NCI-H2171 treated with DMSO at 0.1 percent for 48 hours (cell line): ENCODE measurements at regions not wholly inside any gene's neighbourhood (a gene's known extent, or its start where the extent isn't known, plus 50 kb on each side); places are given as distances from the start of the nearest gene placed in this dataset.
"Not testable (repeated sequence)": the region's sequence is repeated elsewhere in the genome, so short reads cannot be mapped to it uniquely, and the experiment has no call there.

ENCODE experiments used
- DNase-seq: peaks from one replicate; lab custom pipeline; 2025; lab: John Stamatoyannopoulos, UW

DNA sequence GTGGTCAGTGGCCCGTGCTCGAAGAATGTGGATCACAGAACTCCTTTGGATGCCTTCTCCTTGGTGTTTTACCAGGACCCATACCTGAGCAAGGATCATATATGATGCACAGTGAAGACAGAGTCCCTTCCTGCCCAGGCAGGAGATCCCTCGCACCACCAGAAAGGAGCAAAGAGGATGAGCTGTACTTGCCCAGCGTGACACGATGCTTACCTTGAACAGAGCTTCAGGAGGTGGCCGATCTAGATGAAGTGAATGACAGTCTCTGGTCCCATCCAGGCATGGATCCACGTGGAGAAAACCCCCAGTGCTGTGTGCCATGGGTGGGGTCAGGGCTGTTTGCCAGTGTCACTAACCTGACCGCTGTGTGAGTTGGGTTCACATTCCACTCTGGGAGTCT is 455.4 kb downstream of the GADD45G start:
- DNase-seq: no peak

DNA sequence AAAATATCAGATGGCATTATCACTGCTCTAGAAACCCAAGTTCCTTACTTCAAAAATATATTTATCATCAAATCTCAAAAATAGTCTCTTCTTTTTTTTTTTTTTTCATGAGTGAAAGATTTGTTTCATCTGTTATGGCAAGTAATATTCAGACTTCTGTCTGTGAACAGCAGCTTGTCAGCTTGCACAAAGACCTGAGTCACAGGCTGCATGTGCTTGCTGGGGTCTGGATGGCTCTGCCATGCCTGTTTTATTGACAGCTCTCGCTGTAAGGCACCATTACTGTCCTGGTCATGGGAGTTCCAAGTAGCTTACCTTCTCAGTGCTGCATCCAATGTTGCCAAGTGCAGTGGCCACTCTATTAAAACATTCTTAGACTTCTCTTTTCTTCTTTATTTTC is 456.4 kb downstream of the GADD45G start:
- DNase-seq: no peak

DNA sequence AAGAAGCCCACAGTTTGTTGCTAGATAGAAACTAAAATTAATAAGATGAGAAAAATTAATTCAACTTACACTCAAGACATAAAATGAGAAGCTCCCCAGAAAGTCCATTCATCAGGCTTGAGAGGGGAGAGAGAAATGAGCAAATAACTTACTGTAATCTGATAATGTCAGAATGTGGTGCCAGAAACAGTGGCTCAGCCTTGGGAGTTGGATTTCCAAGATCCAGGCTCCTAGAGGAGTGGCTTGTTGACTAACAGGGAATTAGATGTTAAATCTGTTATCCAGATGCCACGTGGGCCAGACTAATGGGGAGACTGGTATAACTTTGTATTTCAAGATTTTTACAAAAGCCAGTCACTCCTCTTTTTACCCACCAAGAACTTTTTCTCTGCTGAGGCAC is 458.2 kb downstream of the GADD45G start:
- peak; percentile 33 for DNase-seq

DNA sequence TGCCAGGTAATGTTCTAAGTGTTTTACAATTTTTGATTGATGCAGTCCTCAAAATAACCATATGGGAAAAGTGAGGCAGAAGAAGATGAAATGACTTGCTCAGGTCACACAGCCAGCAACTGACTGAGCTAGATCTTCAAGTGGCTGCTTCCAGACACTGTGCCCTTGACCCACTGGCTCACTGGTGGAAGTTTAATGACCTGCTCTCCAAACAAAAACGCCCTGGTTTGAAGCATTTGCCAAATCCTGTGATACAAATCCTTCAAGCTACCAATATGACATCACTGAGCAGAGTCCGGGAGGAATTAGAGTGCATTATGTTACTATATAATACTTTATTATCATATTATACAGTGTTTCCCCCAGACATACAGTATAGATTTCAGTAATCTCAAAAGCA is 459.4 kb downstream of the GADD45G start:
- no peak for DNase-seq

DNA sequence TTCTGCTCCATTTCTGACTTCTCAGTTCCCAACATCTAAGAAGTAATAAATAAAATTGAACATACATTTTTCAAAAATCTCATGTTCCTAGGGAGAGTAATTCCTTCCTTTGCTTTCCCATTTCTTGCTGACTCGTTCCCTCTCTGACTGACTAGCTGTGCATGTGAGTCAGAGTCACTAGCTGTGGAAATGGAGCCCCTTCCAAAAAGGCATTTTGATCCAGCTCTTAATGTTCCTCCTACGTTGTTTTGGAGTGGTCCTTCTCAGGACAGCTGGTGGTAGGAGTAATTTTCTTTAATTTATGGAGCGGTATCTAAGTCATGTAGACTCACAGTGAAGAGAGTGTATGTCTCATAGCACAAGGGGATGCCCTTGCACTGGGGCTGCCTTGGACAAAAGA is 460.2 kb downstream of the GADD45G start:
- no peak for DNase-seq

DNA sequence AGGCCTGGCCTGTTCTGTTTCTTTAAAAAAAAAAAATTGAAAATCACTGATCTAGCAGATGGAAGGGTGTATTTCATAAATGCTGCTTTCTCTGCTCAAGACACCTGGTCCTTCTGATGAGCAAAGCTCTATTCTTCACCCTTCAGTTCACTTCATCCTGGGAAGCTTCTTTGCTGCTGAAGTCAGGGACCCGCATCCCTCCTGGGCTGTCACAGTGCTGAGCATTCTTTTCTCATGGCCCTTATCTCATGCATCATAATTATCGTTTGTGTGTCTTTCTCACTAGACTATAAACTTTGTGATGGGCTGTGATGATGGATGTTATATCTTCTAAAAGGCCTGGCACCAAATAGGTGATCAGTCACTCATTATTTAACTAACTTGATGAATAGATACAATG is 461.0 kb downstream of the GADD45G start:
- DNase-seq: peak; percentile 85

DNA sequence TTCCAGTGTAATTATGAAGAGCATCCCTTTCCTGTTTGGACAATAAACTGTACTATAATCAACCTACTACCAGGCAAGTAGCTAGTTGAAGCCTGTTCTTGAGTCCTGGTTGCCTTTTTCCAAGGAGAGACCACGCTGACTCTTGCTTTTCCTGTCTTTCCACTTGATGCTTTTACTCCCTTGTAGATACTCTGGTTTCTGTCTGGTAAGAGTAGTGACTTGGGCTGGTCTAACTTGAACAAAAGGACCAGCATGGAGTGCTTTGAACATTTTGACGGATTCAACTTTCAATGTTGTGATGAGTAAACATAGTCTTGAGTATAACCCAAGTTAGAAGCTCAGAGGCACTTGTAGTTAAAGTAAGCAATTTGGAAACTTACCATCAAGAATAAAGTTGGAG is 464.3 kb downstream of the GADD45G start:
- no peak for DNase-seq

DNA sequence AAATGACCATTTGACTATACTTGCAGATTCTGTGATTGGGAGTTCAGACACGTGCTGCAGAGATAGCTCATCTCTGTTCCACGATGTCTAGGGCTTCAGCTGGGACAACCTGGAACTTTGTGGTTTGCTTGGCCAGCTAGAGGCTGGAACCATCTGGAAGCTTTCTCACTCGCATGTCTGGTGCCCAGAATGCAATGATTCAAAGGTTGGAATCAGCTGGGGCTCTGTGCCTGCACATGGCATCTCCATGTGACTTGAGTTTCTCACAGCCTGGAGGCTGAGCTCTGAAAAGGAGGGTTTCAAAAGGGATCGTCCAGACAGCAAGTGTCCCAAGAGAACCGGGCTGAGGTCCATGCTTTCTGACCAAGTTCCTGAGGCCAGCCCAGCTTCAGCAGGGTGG is 465.2 kb downstream of the GADD45G start:
- DNase-seq: no peak

DNA sequence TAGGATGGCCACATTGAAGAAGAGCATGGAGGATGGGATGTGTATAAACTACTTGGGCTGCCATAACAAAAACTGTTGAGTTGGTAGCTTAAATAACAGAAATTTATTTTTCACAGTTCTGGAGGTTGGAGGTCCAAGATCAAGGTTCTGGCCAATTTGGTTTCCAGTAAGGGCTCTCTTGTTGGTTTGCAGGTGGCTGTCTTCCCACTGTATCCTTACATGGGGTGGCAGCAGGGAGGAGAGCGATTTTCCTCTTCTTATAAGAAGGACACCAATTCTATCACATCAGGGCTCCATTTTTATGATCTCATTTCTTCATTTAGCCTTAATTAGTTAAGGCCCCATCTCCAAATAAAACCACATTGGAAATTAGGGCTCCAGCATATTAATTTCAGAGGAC is 465.7 kb downstream of the GADD45G start:
- DNase-seq: no peak

DNA sequence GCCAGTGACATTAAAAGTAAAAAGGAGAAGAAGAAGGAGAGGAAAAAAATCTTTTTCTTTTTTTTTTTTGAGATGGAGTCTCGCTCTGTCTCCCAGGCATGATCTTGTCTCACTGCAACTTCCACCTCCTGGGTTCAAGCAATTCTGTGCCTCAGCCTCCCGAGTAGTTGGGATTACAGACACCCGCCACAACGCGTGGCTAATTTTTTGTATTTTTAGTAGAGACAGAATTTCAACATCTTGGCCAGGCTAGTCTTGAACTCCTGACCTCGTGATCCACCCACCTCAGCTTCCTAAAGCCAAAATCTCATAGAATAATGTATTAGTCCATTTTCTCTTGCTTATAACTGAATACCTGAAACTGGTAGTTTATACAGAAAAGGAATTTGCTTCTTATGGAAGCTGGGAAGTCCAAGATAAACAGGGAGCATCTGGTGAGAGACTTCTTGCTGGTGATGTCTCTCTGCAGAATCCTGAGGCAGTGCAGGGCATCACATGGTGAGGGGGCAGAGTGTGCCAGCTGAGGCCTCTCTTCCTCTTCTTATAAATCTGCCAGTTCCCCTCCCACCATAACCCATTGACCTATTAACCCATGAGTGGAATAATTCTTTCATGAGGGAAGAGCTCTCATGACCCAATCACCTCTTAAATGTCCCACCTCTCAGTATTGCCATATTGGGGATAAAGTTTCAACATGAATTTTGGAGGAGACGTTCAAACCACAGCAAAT is 466.3 kb downstream of the GADD45G start:
- DNase-seq: peak; percentile 22

DNA sequence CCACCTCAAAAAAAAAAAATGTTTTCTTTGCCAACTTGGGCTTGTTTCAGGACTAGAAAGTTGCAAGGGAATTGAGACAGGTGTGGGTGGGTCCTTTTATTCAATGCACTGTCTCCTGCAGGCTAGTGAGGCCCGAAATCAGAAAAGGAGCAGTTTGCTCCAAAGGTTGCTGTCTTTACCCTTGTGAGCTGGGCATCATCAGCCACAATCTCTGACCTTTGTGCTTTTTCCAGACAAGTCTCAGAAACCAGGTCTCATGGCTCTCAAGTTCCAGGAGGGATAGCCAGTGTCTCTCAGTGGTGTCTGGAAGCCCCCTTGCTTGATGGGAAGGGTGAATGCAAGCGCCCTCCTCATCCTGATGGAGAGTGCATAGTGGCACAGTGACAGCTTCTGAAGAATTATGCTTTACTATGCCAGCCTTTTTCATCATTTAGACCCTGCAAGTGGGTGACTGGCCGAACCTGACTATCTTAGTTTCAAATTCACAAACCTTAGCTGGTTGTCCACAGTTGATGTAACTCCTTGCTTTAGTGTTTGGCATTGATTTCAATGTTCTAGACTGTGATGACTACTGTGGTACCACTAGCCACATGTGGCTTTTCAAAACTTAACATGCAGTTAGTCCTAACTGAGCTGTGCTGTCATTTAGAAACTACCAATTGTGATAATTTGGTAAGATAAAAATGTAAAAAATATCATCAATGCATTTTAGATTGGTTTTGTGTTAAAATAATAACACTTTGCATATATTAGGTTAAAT is 468.6 kb downstream of the GADD45G start:
- no peak for DNase-seq

DNA sequence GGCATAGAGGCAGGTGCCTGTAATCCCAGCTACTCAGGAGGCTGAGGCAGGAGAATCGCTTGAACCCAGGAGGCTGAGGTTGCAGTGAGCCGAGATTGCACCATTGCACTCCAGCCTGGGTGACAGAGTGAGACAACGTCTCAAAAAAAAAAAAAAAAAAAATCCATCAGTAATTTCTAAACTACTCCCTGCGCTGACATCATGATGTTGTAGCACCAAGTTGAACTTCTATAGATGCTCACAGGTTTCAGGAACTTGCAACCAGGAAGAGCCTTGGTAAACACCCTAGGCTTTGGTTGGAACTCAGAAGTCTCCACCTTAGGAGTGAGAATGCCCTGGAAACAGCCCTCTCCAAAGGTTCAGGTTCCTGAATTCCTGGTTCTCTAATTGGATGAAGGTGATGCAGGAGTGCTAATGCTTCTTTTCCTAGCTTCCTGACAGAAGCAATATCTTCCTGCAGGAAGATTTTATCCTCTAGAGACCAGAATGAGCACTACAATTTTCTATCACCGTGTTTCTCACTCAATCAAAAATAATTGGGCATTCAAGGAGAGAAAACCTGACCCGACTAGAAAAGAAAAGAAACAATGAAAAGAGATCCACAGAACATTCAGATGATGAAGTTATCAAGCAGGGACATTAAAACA is 469.6 kb downstream of the GADD45G start:
- DNase-seq: no peak

DNA sequence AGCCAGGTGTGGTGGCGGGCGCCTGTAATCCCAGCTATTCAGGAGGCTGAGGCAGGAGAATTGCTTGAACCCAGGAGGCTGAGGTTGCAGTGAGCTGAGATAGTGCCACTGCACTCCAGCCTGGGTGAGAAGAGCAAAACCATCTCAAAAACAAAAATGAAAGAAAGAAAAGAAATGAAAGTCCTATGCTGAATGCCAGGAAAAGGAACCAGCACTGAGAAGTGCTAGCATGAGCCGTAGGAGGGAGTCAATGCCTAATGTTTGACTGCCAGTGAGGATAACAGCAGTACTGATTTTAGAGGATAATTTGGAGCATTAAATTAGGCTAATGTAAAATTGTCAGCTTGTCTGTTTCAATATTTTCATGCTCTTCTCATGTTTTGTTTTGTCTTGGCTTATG is 472.8 kb downstream of the GADD45G start:
- not testable (repeated sequence) for DNase-seq

DNA sequence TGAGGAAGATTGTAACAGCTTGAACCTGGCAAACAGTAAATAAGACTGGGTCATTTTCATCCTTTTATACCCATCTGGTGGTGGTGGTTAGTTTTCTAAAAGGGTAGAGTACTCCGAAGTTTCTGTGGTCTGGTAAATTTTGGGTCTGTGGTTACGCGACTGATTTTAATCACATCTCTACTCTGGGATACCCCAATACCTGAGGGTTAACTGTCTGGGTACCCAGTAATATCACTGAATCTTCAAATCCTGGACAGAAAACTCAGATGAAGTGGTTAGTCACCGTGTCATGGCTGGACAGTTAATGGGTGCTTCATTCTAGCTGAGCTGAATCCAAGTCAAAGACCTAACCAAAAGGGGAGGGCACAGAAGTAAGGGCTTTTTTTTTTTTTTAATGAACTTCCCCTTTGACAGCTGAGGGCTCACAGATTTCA is 474.2 kb downstream of the GADD45G start:
- DNase-seq: no peak

DNA sequence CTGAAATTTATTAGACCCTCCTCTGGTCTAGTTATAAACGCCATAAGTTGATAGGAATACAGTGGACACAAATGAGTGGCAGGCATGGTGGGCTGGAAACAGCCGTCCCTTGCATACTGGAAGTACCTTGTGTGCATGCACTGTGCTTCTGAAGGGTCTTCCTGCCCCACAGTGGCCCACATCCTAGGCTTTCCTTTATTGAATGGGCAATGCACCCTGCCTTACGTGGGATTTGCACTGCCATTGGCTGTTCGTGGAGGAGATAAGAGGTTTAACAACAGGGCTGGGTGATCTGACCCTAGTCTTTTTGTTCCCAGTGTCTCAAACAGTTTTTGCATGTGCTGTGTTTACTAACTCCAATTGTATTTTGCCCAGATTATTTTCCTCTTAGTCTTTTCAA is 480.8 kb downstream of the GADD45G start:
- no peak for DNase-seq

DNA sequence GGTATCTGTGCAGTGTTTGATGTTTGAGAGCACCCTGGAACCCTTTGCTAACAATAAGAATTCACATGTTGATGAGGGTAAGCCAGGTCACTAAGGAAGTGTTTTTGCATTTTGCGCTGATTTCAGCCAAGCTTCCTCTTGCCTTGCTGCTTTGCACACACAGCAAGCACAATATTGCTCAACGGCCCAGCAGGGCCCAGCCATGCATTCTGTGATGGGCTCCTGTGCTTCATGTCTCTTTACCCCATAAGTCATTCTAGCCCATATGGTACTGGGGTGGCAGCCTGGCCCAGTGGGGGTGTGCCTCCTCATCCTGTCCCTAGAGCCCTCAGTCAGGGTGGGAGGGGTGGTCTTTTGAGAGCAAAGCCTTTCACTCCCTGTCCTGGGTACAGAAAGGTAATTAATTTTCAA is 481.3 kb downstream of the GADD45G start:
- peak; percentile 58 for DNase-seq

DNA sequence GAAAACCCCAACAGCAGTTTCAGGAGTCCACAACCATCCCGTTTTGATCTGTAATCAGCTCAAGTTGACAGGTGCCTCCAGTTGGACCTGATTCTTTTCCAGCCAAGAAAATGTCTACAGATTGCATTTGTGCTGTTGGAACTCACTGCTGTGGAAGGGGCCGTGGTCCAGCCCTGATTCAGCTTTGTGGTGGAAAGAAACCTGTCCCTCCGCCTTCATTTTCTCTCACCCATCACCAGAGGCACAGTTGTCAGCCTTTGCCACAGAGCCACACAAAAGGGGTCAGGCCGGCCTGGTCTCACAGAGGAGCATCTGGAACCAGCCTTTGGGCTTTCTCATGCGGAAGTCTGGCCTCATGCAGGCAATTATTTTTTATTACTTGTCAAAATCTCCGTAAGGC is 483.6 kb downstream of the GADD45G start:
- DNase-seq: no peak

DNA sequence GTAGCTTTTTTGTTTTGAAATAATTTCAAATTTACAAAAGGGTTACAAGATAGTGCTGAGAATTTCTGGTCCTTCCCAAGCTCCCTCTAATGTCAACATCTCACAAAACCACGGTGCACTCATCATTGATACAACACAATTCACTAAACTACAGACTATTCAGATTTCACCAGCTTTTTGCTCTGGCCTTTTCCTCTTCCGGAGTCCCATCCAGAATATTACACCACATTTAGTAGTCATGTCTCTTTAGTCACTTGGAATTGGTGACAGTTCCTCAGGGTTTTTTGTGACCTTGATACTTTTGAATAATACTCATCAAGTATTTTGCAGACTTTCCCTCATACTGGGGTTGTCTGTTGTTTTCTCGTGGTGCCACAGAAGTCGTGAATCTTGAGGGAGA is 484.0 kb downstream of the GADD45G start:
- DNase-seq: no peak

DNA sequence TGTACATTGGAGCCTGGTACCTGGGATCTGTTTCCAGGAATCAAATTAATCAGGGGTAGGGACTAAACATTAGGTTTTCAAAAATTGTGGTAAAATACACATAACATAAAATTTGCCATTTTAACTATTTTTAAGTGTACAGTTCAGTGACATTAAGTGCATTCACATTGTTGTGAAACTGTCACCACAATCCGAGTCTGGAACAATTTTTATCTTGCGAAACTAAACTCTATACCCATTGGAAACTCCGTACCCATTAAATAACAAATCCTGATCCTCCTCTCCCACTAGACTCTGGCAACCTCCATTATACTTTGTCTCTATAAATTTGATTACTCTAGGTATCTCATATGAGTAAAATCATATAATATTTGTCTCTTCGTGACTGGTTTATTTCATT is 486.2 kb downstream of the GADD45G start:
- DNase-seq: no peak

DNA sequence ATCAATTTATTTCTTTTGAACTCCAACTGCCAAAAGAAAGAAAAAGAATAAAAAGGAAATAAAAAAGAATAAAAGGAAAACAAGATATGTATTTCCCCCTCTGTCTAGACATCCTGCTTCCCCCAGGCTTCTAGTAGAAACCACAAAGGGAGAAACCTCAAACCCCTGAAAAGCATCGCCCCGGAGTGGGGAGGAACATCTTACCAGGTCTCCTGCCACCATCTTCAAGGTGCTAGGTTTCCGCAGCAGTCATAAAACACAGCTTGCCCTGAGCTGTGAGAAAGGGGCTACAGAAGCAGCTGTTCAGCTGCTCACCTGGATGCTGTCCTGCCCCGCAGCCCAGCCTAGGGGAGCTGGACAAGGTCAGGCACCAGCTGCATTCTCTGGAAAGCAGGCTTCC is 487.7 kb downstream of the GADD45G start:
- DNase-seq: no peak

DNA sequence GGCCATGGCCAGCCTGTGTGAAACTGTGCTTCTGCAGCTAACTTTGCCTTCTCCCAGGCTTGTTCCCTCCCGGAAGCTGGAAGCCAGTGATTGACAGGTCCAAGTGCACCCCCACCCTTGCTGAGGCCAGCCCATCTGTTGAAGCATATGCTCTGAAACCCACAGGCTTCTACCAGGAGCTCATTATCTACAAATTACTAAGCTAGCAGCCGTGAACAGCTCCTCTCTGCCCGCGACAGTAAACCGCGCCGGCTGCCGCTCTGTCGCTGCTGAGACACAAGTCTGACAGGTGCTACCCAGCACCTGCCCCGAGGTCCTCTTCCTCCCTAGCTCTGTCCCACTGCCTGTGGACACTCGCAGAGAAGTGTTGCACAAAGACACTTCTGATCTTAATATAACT is 490.9 kb downstream of the GADD45G start:
- DNase-seq: peak; percentile 99

DNA sequence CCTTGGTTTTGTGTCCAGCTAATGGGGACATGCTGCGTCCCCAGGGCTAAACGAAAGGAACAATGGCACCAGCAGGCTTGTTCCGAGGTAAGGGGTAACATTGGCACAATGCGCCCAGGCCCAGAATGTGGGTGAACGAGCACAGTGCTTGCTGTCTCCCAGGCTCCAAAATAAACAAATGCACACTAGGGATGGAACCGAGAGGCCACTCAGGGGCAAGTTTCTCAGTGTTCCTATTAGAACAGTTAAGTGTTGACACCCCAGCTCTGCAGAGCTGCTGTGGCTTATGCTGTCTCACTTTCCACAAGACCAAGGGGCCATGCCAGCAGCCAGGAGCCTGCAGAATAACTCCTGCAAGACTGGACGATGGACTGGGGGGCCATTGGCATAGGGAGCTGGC is 492.4 kb downstream of the GADD45G start:
- DNase-seq: no peak

DNA sequence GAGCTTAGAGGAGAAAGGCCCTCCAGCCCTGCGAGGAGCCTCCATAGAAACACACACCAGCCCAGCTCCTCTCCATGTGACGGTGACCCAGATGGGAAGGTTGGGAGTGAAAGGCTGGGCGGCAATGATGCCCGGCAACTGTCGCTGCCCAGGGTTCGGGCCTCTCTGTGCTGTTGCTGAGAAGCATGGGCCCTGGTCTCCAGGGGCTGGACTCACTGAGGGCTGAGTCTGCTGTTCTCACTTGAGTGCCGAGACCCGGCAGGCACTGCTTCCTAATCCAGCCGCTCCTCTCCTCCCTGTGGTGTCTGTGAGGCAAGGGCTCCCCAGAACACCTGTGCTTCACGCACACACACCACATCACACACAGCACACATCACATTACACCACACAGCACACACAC is 493.6 kb downstream of the GADD45G start:
- no peak for DNase-seq
